H9 (cell line): ENCODE measurements at regions not wholly inside any gene's neighbourhood (a gene's known extent, or its start where the extent isn't known, plus 50 kb on each side); places are given as distances from the start of the nearest gene placed in this dataset.
A peak's percentile ranks its signal among the peaks of the same experiment; 100 is the strongest.

Experiments used
- DNase-seq: peaks from one replicate; pipeline ENCODE4 v3.0.0-alpha.2; 2017
- H2AFZ ChIP-seq: one replicate; pipeline ENCODE4 v1.6.1; 2013; ENCODE audit warnings: mild to moderate bottlenecking, low read length, control low read depth, moderate library complexity
- H2AK5ac ChIP-seq: 2 replicates; pipeline ENCODE4 v1.6.1; 2013; ENCODE audit warnings: low read length, control low read depth, mixed read lengths; ENCODE audit not compliant: insufficient read length
- H2BK120ac ChIP-seq: one replicate; pipeline ENCODE4 v1.6.1; 2013; ENCODE audit warnings: low read depth, mild to moderate bottlenecking, low read length, control low read depth, inconsistent platforms; ENCODE audit not compliant: poor library complexity, severe bottlenecking
- H2BK12ac ChIP-seq: 2 replicates; pipeline ENCODE4 v1.6.1; 2013; ENCODE audit warnings: low read length, control low read depth, mixed read lengths, low read depth; ENCODE audit not compliant: insufficient read length
- H2BK15ac ChIP-seq: 2 replicates; pipeline ENCODE4 v1.6.1; 2013; ENCODE audit warnings: low read depth, low read length, control low read depth
- H2BK20ac ChIP-seq: one replicate; pipeline ENCODE4 v1.6.1; 2013; ENCODE audit warnings: low read depth, mild to moderate bottlenecking, low read length, control low read depth, inconsistent platforms; ENCODE audit not compliant: poor library complexity, severe bottlenecking
- H2BK5ac ChIP-seq: 2 replicates; pipeline ENCODE4 v1.6.1; 2013; ENCODE audit warnings: low read length, control low read depth, mixed read lengths; ENCODE audit not compliant: insufficient read length
- H3K14ac ChIP-seq: 2 replicates; pipeline ENCODE4 v1.6.1; 2013; ENCODE audit warnings: low read length, control low read depth; ENCODE audit not compliant: insufficient read depth
- H3K18ac ChIP-seq: 2 replicates; pipeline ENCODE4 v1.6.1; 2013; ENCODE audit warnings: low read depth, mild to moderate bottlenecking, mixed read lengths, low read length, control low read depth; ENCODE audit not compliant: insufficient read length
- H3K23ac ChIP-seq: 2 replicates; pipeline ENCODE4 v1.6.1; 2013; ENCODE audit warnings: low read length, control low read depth, mixed read lengths, low read depth; ENCODE audit not compliant: insufficient read length
- H3K23me2 ChIP-seq: 2 replicates; pipeline ENCODE4 v1.6.1; 2013; ENCODE audit warnings: low read depth, mild to moderate bottlenecking, mixed read lengths, low read length, control low read depth; ENCODE audit not compliant: insufficient read length, poor library complexity, severe bottlenecking
- H3K27ac ChIP-seq: 2 replicates; pipeline ENCODE4 v1.5.1; 2013; ENCODE audit warnings: low read length, control low read depth, mixed read lengths, low read depth; ENCODE audit not compliant: insufficient read length
- H3K27me3 ChIP-seq: 2 replicates; pipeline ENCODE4 v1.6.1; 2013; ENCODE audit warnings: low read length, control low read depth, inconsistent platforms; ENCODE audit not compliant: insufficient read depth
- H3K4ac ChIP-seq: 2 replicates; pipeline ENCODE4 v1.6.1; 2013; ENCODE audit warnings: low read depth, mild to moderate bottlenecking, control low read depth, inconsistent platforms, low read length, moderate library complexity
- H3K4me1 ChIP-seq: 2 replicates; pipeline ENCODE4 v1.6.1; 2013; ENCODE audit warnings: low read length, control low read depth, inconsistent platforms; ENCODE audit not compliant: insufficient read depth
- H3K4me2 ChIP-seq: 2 replicates; pipeline ENCODE4 v1.6.1; 2013; ENCODE audit warnings: low read length, control low read depth, mixed read lengths; ENCODE audit not compliant: insufficient read length, insufficient read depth
- H3K56ac ChIP-seq: 2 replicates; pipeline ENCODE4 v1.6.1; 2013; ENCODE audit warnings: low read depth, mild to moderate bottlenecking, mixed read lengths, low read length, control low read depth; ENCODE audit not compliant: insufficient read length
- H3K79me1 ChIP-seq: 2 replicates; pipeline ENCODE4 v1.6.1; 2013; ENCODE audit warnings: low read depth, mild to moderate bottlenecking, moderate library complexity, low read length, control low read depth, inconsistent platforms; ENCODE audit not compliant: insufficient read depth, poor library complexity, severe bottlenecking
- H3K79me2 ChIP-seq: 2 replicates; pipeline ENCODE4 v1.6.1; 2013; ENCODE audit warnings: low read length, control low read depth, inconsistent platforms; ENCODE audit not compliant: insufficient read depth
- H3K9ac ChIP-seq: 2 replicates; pipeline ENCODE4 v1.6.1; 2013; ENCODE audit warnings: low read length, control low read depth, mixed read lengths; ENCODE audit not compliant: insufficient read length; ENCODE audit errors: extremely low read depth
- H3K9me3 ChIP-seq: one replicate; pipeline ENCODE4 v1.6.1; 2013; ENCODE audit warnings: low read depth, low read length, inconsistent platforms; ENCODE audit not compliant: control insufficient read depth
- H3T11ph ChIP-seq: one replicate; pipeline ENCODE4 v1.6.1; 2013; ENCODE audit warnings: mild to moderate bottlenecking, low read length, control low read depth, inconsistent platforms
- H4K20me1 ChIP-seq: one replicate; pipeline ENCODE4 v1.6.1; 2013; ENCODE audit not compliant: control insufficient read depth, insufficient read length, insufficient read depth
- H4K5ac ChIP-seq: 2 replicates; pipeline ENCODE4 v1.6.1; 2013; ENCODE audit warnings: low read depth, mild to moderate bottlenecking, mixed read lengths, low read length, control low read depth; ENCODE audit not compliant: insufficient read length
- H4K8ac ChIP-seq: replicated peaks from 2 replicates; pipeline ENCODE4 v1.6.1; 2013; ENCODE audit warnings: low read length, control low read depth, mixed read lengths, low read depth; ENCODE audit not compliant: insufficient read length
- H4K91ac ChIP-seq: 2 replicates; pipeline ENCODE4 v1.6.1; 2013; ENCODE audit warnings: low read depth, mild to moderate bottlenecking, moderate library complexity, mixed read lengths, low read length, control low read depth; ENCODE audit not compliant: insufficient read length
- H3K27ac Mint-ChIP-seq, 3 experiments: 2 replicates in 2 of 3; 3 replicates in 1 of 3; pipeline ENCODE4 v1.8.0; 2020 to 2021; ENCODE audit warnings: mixed read lengths in 3 of 3, mild to moderate bottlenecking in 1 of 3, moderate library complexity in 1 of 3
- H3K27me3 Mint-ChIP-seq: 2 replicates; pipeline ENCODE4 v1.8.0; 2021; ENCODE audit warnings: low read depth, mild to moderate bottlenecking, moderate library complexity, mixed read lengths
- H3K36me3 Mint-ChIP-seq, 3 experiments: 2 replicates in 2 of 3; 3 replicates in 1 of 3; pipeline ENCODE4 v1.8.0; 2020 to 2021; ENCODE audit warnings: low read depth in 3 of 3, mixed read lengths in 3 of 3; ENCODE audit not compliant: insufficient read depth in 1 of 3
- H3K4me1 Mint-ChIP-seq, 2 experiments: 2 replicates each; pipeline ENCODE4 v1.8.0; 2020; ENCODE audit warnings: mixed read lengths in 2 of 2
- H3K4me3 Mint-ChIP-seq, 2 experiments: 2 replicates in 1 of 2; 3 replicates in 1 of 2; pipeline ENCODE4 v1.8.0; 2020 to 2021; ENCODE audit warnings: mild to moderate bottlenecking in 2 of 2, mixed read lengths in 2 of 2, moderate library complexity in 1 of 2
- H3K9me3 Mint-ChIP-seq, 2 experiments: 2 replicates in 1 of 2; 3 replicates in 1 of 2; pipeline ENCODE4 v1.8.0; 2020; ENCODE audit warnings: mild to moderate bottlenecking in 2 of 2, mixed read lengths in 2 of 2, moderate library complexity in 1 of 2
- WGBS: extraction: QIAGEN DNeasy Blood & Tissue Kit; methylation state at CpG from one replicate; pipeline ENCODE4 v1.1.7; 2013; ENCODE audit warnings: missing lambda C conversion rate, low lambda C conversion rate, mixed read lengths; ENCODE audit not compliant: insufficient read length; ENCODE audit errors: extremely low coverage; 5-methylcytosine and 5-hydroxymethylcytosine counted together
- TF ChIP-seq, protein P1 (sequence below): fragments of 200-600 bp; sonication (generic); conservative IDR thresholded peaks from 3 replicates; pipeline ENCODE4 v1.8.0; 2021; ENCODE audit warnings: antibody characterized with exemption, mild to moderate bottlenecking

DNA sequence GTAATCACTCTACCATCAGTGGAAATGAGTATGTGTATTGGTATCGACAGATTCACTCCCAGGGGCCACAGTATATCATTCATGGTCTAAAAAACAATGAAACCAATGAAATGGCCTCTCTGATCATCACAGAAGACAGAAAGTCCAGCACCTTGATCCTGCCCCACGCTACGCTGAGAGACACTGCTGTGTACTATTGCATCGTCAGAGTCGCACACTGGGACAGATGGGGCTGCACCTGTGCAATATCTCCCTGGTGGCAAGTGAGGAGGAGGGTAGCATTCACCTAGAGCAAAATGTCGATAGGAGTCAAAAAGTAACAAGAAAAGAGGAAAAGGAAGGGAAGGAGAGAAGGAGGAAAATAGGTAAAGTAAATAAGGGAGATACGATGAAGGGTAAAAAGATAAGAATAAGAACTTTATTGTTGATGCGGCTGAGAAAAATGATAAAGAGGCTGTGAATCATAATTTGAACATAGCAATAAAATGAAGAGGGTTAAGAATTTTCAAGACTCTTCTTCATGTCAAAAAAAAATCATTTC lies 450.5 kb upstream of the OR4E1 start:
- H2BK120ac ChIP-seq, result no peak overlapping the region
- no peaks in the 10 kb centered on the region for H3K4me1 Mint-ChIP-seq
- H3K27me3 ChIP-seq, result no peaks in the 10 kb centered on the region
- no peak overlapping the region for H3K9ac ChIP-seq
- H3K23me2 ChIP-seq, result no peaks in the 10 kb centered on the region
- no peak overlapping the region for H4K91ac ChIP-seq
- no peak overlapping the region for H2BK5ac ChIP-seq
- no peak overlapping the region for H3K27ac ChIP-seq
- 100% methylated on average over 2 of the region's 8 CpGs for WGBS
- H3K9me3 Mint-ChIP-seq, result peaks cover 2% of the 10 kb centered on the region in 2 experiments; a peak in 3 of 5 replicates
- H3K9me3 ChIP-seq, result no peaks in the 10 kb centered on the region
- H3K18ac ChIP-seq, result no peak overlapping the region
- H3K79me2 ChIP-seq, result no peaks in the 10 kb centered on the region
- H3K36me3 Mint-ChIP-seq, result peaks cover 0 to 2% (median 0%) of the 10 kb centered on the region in 3 experiments; a peak in 1 of 7 replicates
- H4K20me1 ChIP-seq, result no peaks in the 10 kb centered on the region
- H3K56ac ChIP-seq, result no peak overlapping the region
- no peaks in the 10 kb centered on the region for H3K79me1 ChIP-seq
- H2BK12ac ChIP-seq, result no peak overlapping the region
- no peak overlapping the region; a peak in 1 of 7 replicates for H3K27ac Mint-ChIP-seq
- peaks cover 8% of the 10 kb centered on the region; the same call in 1 of the 2 replicates for H3K27me3 Mint-ChIP-seq
- H4K5ac ChIP-seq, result no peak overlapping the region
- H3K4me3 Mint-ChIP-seq, result no peak overlapping the region
- no peak overlapping the region for H3K14ac ChIP-seq
- no peak overlapping the region for H3K23ac ChIP-seq
- no peak overlapping the region for H2BK20ac ChIP-seq
- H2AK5ac ChIP-seq, result no peak overlapping the region
- DNase-seq, result no peak
- no peak overlapping the region for H3T11ph ChIP-seq
- H2AFZ ChIP-seq, result no peak overlapping the region
- TF ChIP-seq, protein P1, sequence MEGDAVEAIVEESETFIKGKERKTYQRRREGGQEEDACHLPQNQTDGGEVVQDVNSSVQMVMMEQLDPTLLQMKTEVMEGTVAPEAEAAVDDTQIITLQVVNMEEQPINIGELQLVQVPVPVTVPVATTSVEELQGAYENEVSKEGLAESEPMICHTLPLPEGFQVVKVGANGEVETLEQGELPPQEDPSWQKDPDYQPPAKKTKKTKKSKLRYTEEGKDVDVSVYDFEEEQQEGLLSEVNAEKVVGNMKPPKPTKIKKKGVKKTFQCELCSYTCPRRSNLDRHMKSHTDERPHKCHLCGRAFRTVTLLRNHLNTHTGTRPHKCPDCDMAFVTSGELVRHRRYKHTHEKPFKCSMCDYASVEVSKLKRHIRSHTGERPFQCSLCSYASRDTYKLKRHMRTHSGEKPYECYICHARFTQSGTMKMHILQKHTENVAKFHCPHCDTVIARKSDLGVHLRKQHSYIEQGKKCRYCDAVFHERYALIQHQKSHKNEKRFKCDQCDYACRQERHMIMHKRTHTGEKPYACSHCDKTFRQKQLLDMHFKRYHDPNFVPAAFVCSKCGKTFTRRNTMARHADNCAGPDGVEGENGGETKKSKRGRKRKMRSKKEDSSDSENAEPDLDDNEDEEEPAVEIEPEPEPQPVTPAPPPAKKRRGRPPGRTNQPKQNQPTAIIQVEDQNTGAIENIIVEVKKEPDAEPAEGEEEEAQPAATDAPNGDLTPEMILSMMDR, result no peak
- H3K4me2 ChIP-seq, result no peak overlapping the region
- H3K4me1 ChIP-seq, result no peaks in the 10 kb centered on the region
- no peak overlapping the region for H3K4ac ChIP-seq
- peak overlapping the region; percentile 84 for H4K8ac ChIP-seq
- H2BK15ac ChIP-seq, result no peak overlapping the region
